Fibroblast of villous mesenchyme (primary cell): ENCODE measurements at regions not wholly inside any gene's neighbourhood (a gene's known extent, or its start where the extent isn't known, plus 50 kb on each side); places are given as distances from the start of the nearest gene placed in this dataset.
"Not testable (repeated sequence)": the region's sequence is repeated elsewhere in the genome, so short reads cannot be mapped to it uniquely, and the experiment has no call there.

Source experiments
- DNase-seq: peaks from one replicate; pipeline ENCODE4 v3.0.0-alpha.2; 2010; ENCODE audit warnings: low read depth
- H3K4me3 ChIP-seq: 2 replicates; pipeline ENCODE4 v1.5.1; 2011; ENCODE audit warnings: low read depth, mild to moderate bottlenecking, low read length
- CTCF ChIP-seq: IDR thresholded peaks from 2 replicates; pipeline ENCODE4 v1.5.1; 2012; ENCODE audit warnings: low read depth, mild to moderate bottlenecking, low read length; ENCODE audit not compliant: insufficient read depth

- DNase-seq = no peak
- TF ChIP-seq CTCF = no peak
- no peak overlapping the region for H3K4me3 ChIP-seq
Measured at GRCh38 chr3:87674397-87675161, 384.2 kb downstream of the CGGBP1 start.

GRCh38 chr3:87673132-87673531, 385.7 kb downstream of the CGGBP1 start:
- no peak overlapping the region for H3K4me3 ChIP-seq
- TF ChIP-seq CTCF = no peak
- DNase-seq = no peak

- no peak overlapping the region for H3K4me3 ChIP-seq
- DNase-seq = no peak
- TF ChIP-seq CTCF = no peak
Measured at GRCh38 chr3:87654184-87654583, 377.8 kb upstream of the POU1F1 start.

- not testable (repeated sequence) for DNase-seq, H3K4me3 ChIP-seq
Measured at GRCh38 chr3:87653138-87653537, 376.8 kb upstream of the POU1F1 start.

GRCh38 chr3:87634426-87634825, 358.0 kb upstream of the POU1F1 start:
- DNase-seq = no peak
- TF ChIP-seq CTCF = no peak
- no peak overlapping the region for H3K4me3 ChIP-seq

GRCh38 chr3:87627316-87627715, 350.9 kb upstream of the POU1F1 start:
- H3K4me3 ChIP-seq = no peak overlapping the region
- no peak for TF ChIP-seq CTCF
- no peak for DNase-seq

- no peak for DNase-seq
- TF ChIP-seq CTCF = no peak
- no peak overlapping the region for H3K4me3 ChIP-seq
Measured at GRCh38 chr3:87626546-87626945, 350.2 kb upstream of the POU1F1 start.
